ENCODE measurements at regions not wholly inside any gene's neighbourhood (a gene's known extent, or its start where the extent isn't known, plus 50 kb on each side); places are given as distances from the start of the nearest gene placed in this dataset.

- Histone ChIP-seq H3K4me1 (no peaks in the 10 kb centered on the region), H3K36me3 (no peaks in the 10 kb centered on the region), H3K27me3 (no peaks in the 10 kb centered on the region), H3K4me3 (ENCODE audit: low read depth, low read length) (no peak overlapping the region), H3K9me3 (no peaks in the 10 kb centered on the region)
- DNase-seq, result no peak
- TF ChIP-seq, protein P1, sequence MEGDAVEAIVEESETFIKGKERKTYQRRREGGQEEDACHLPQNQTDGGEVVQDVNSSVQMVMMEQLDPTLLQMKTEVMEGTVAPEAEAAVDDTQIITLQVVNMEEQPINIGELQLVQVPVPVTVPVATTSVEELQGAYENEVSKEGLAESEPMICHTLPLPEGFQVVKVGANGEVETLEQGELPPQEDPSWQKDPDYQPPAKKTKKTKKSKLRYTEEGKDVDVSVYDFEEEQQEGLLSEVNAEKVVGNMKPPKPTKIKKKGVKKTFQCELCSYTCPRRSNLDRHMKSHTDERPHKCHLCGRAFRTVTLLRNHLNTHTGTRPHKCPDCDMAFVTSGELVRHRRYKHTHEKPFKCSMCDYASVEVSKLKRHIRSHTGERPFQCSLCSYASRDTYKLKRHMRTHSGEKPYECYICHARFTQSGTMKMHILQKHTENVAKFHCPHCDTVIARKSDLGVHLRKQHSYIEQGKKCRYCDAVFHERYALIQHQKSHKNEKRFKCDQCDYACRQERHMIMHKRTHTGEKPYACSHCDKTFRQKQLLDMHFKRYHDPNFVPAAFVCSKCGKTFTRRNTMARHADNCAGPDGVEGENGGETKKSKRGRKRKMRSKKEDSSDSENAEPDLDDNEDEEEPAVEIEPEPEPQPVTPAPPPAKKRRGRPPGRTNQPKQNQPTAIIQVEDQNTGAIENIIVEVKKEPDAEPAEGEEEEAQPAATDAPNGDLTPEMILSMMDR (IDR thresholded peaks at IDR 0.05; ENCODE audit: low read depth, low read length), result no peak
Measured at GRCh38 chr5:33260098-33260497, 180.7 kb upstream of the TARS1 start.

DNA sequence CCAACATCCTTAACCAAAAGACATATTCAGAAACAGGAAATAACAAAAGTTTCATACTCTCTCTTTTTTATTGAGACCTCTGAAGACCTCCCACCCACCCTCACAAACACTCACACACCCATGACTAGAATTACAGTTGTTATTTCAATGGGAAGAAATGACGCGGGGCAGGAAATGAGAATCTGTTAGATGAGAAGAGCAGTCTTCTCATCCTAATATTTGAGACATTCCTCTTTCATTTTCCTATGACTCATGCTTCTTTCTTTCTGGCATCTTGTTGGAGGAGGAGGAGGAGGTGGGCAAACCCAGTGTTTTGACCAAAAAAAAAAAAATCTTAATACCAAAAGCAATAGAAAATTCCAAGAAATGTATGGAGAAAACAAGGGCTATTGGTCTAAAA lies 179.5 kb upstream of the TARS1 start:
- TF ChIP-seq, protein P1 (IDR thresholded peaks at IDR 0.05; ENCODE audit: low read depth, low read length), result no peak
- no peaks in the 10 kb centered on the region for H3K4me1 ChIP-seq
- H3K27me3 ChIP-seq, result no peaks in the 10 kb centered on the region
- no peaks in the 10 kb centered on the region for H3K9me3 ChIP-seq
- H3K4me3 ChIP-seq (ENCODE audit: low read depth, low read length), result no peak overlapping the region
- no peak for DNase-seq
- H3K36me3 ChIP-seq, result no peaks in the 10 kb centered on the region

DNA sequence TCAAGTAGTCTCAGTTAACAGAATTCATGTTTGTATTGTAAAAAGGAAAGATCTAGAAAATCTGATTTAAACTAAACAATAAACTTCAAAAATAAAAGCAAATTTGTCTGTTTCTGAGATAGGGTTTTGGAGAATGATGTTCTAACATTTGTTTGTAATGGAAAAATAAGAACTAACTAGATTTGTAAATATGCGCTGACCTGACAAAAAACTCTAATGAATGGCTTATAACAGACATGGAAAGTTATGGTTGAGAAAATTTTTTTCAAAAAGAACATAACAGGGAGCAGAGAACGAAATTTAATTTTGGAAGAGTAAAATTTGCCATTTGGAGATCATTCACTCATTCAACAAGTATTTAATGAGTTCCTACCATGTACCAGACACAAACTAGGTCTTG lies 179.0 kb upstream of the TARS1 start:
- Histone ChIP-seq H3K4me3 (ENCODE audit: low read depth, low read length) (no peak overlapping the region), H3K36me3 (no peaks in the 10 kb centered on the region), H3K4me1 (no peaks in the 10 kb centered on the region), H3K9me3 (no peaks in the 10 kb centered on the region), H3K27me3 (no peaks in the 10 kb centered on the region)
- DNase-seq, result no peak
- TF ChIP-seq, protein P1 (IDR thresholded peaks at IDR 0.05; ENCODE audit: low read depth, low read length), result no peak

GRCh38 chr5:33267801-33268200 lies 173.0 kb upstream of the TARS1 start:
- H3K4me1 ChIP-seq, result no peaks in the 10 kb centered on the region
- no peaks in the 10 kb centered on the region for H3K27me3 ChIP-seq
- H3K9me3 ChIP-seq, result no peaks in the 10 kb centered on the region
- no peaks in the 10 kb centered on the region for H3K36me3 ChIP-seq
- no peak overlapping the region for H3K4me3 ChIP-seq (ENCODE audit: low read depth, low read length)
- TF ChIP-seq, protein P1 (IDR thresholded peaks at IDR 0.05; ENCODE audit: low read depth, low read length), result no peak
- DNase-seq, result no peak

DNA sequence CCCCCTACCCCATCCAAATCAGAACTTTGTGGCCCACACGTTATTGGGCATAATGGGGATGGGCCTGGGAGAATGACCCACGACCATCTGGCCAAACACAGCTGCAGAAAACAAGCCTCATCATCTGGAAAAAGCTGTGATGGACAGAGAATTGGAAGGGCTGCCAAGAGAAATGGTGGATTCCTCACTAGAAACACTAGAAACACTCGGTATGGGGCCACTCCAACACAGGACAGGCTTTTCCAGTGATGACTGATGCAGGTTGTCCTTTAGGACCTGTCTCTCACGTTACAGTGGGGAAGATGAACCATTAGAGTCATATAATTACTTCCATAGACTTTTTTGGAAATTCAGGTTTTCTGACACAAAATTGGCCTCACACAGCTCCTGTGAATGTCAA lies 172.4 kb upstream of the TARS1 start:
- no peaks in the 10 kb centered on the region for H3K4me1 ChIP-seq
- TF ChIP-seq, protein P1 (IDR thresholded peaks at IDR 0.05; ENCODE audit: low read depth, low read length), result no peak

GRCh38 chr5:33270671-33271070 lies 170.1 kb upstream of the TARS1 start:
- Histone ChIP-seq H3K36me3 (no peaks in the 10 kb centered on the region), H3K4me3 (ENCODE audit: low read depth, low read length) (no peak overlapping the region), H3K9me3 (no peaks in the 10 kb centered on the region), H3K4me1 (no peaks in the 10 kb centered on the region), H3K27me3 (no peaks in the 10 kb centered on the region)
- no peak for DNase-seq
- TF ChIP-seq, protein P1 (IDR thresholded peaks at IDR 0.05; ENCODE audit: low read depth, low read length), result no peak

More for the DNA sequence above, 172.4 kb upstream of the TARS1 start:
- H3K9me3 ChIP-seq, result no peaks in the 10 kb centered on the region
- no peak overlapping the region for H3K4me3 ChIP-seq (ENCODE audit: low read depth, low read length)
- no peaks in the 10 kb centered on the region for H3K27me3 ChIP-seq
- no peaks in the 10 kb centered on the region for H3K36me3 ChIP-seq
- DNase-seq, result no peak
